Nephron (organoid): ENCODE measurements at regions not wholly inside any gene's neighbourhood (a gene's known extent, or its start where the extent isn't known, plus 50 kb on each side); places are given as distances from the start of the nearest gene placed in this dataset.

ENCODE experiments used
- H3K27ac Mint-ChIP-seq, 3 experiments: 2 replicates each; pipeline ENCODE4 v1.8.0; 2020; ENCODE audit warnings: mixed read lengths in 3 of 3, mild to moderate bottlenecking in 2 of 3, moderate library complexity in 1 of 3
- H3K27me3 Mint-ChIP-seq: 2 replicates; pipeline ENCODE4 v1.8.0; 2021; ENCODE audit warnings: low read depth, mild to moderate bottlenecking, moderate library complexity, mixed read lengths
- H3K36me3 Mint-ChIP-seq: 2 replicates; pipeline ENCODE4 v1.8.0; 2020; ENCODE audit warnings: low read depth, mixed read lengths
- H3K4me1 Mint-ChIP-seq: 2 replicates; pipeline ENCODE4 v1.8.0; 2020; ENCODE audit warnings: mixed read lengths
- H3K4me3 Mint-ChIP-seq, 3 experiments: 2 replicates each; pipeline ENCODE4 v1.8.0; 2020; ENCODE audit warnings: mild to moderate bottlenecking in 3 of 3, mixed read lengths in 3 of 3, moderate library complexity in 2 of 3
- H3K9me3 Mint-ChIP-seq: 2 replicates; pipeline ENCODE4 v1.8.0; 2020; ENCODE audit warnings: mixed read lengths
- TF ChIP-seq, protein P1 (sequence below), 3 experiments: fragments of 200-600 bp; sonication (generic); IDR thresholded peaks; one replicate each; pipeline ENCODE4 v1.5.0; 2021; ENCODE audit warnings: antibody characterized with exemption in 3 of 3; ENCODE audit not compliant: unreplicated experiment in 3 of 3

DNA sequence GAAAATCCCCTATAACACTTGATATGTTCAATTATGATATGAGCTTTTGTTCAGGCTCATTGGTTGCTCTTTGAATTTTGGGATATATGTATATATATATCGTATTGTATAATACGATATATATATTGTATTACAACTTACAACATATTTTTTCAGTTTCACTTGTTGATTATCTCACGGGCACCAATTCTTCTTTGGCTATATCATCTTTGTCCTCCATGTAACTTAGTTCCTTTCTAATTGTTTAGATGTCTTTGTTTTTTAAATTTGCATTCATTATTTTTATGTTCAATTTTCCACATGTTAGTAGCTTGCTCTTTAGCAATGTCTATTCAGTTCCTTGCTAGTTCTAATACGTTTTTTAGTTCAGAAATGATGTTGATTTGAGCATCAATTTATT is 150.0 kb downstream of the BACH1 start:
- Mint-ChIP-seq H3K27ac (no peak overlapping the region), H3K4me3 (no peak overlapping the region), H3K4me1 (no peaks in the 10 kb centered on the region), H3K9me3 (peaks cover 22% of the 10 kb centered on the region), H3K27me3 (no peaks in the 10 kb centered on the region), H3K36me3 (peaks cover 18% of the 10 kb centered on the region)
- TF ChIP-seq, protein P1, sequence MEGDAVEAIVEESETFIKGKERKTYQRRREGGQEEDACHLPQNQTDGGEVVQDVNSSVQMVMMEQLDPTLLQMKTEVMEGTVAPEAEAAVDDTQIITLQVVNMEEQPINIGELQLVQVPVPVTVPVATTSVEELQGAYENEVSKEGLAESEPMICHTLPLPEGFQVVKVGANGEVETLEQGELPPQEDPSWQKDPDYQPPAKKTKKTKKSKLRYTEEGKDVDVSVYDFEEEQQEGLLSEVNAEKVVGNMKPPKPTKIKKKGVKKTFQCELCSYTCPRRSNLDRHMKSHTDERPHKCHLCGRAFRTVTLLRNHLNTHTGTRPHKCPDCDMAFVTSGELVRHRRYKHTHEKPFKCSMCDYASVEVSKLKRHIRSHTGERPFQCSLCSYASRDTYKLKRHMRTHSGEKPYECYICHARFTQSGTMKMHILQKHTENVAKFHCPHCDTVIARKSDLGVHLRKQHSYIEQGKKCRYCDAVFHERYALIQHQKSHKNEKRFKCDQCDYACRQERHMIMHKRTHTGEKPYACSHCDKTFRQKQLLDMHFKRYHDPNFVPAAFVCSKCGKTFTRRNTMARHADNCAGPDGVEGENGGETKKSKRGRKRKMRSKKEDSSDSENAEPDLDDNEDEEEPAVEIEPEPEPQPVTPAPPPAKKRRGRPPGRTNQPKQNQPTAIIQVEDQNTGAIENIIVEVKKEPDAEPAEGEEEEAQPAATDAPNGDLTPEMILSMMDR (IDR thresholded peaks at IDR 0.05; ENCODE audit: unreplicated experiment in 3 of 3) = no peak

DNA sequence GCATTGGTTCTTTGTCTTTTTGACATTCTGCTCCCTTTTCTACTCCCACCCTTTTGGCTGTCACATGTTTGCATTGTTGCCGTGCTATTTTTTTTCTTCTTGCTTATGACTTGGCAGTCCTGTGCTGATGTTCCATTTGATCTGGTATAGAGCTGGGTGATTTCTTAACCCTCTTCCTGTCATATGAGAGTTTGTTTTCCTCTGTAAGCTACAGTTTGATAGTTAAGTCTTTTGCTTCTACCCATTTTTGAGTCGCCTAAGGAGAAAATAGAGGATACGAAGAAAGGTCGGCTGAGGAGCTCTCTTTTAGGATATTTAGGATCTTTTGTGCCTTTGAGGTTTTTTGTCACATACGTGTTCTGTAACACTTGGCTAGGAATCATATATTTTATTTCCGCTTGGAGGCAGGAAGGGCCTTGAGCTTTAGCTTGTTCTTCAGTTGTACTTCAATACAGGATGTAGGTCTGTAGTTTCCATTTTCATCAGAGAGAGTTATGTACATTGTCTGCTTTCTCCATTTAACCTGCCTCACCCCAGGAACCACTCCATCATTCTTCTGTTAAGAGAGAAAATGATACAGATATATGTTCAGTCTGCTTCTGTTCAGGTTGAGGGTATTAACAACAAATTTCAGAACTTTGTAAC is 150.7 kb downstream of the BACH1 start:
- Mint-ChIP-seq H3K27ac (no peak overlapping the region), H3K4me3 (no peak overlapping the region), H3K9me3 (peaks cover 22% of the 10 kb centered on the region), H3K4me1 (no peaks in the 10 kb centered on the region), H3K36me3 (peaks cover 18% of the 10 kb centered on the region), H3K27me3 (no peaks in the 10 kb centered on the region)
- TF ChIP-seq, protein P1 (IDR thresholded peaks at IDR 0.05; ENCODE audit: unreplicated experiment in 3 of 3) = no peak

DNA sequence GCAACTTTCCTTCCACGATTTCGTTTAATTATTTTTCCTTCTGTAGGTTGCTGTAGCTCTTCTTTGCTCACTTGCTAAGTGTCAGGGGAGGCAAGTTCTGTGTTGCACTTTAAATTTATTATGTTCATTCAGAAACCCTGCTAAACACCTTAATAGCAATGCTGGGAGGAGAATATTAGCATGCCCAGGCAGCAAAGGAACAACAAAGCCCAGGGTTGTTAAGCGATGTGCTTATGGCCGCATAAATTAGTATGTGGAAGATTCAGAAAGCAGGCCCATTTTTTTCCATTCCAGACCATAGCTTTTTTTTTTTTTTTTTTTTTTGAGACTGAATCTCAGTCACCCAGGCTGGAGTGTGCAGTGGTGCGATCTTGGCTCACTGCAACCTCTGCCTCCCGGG is 151.3 kb downstream of the BACH1 start:
- Mint-ChIP-seq H3K27me3 (no peaks in the 10 kb centered on the region), H3K36me3 (peaks cover 18% of the 10 kb centered on the region), H3K9me3 (peaks cover 22% of the 10 kb centered on the region), H3K27ac (no peak overlapping the region), H3K4me1 (no peaks in the 10 kb centered on the region), H3K4me3 (no peak overlapping the region)
- TF ChIP-seq, protein P1 (IDR thresholded peaks at IDR 0.05; ENCODE audit: unreplicated experiment in 3 of 3) = no peak

DNA sequence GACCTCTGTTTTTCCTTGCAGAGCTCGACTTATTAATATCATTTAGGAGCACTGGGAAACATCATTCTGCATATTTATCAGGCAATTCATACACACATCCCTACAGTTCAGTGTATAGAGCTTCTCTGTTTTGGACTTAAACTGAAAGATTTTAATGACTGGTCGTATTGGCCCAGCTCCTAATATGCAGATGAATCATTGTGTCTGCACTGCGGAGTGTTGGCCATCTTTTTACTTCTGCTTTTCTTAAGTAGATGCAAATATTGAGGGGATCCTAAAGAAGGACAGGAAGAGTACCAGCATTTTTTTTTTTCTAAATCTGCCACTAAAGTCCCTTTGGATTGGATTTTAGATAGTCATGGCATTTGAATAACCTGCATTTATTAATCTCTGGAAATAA is 154.8 kb downstream of the BACH1 start:
- peaks cover 17% of the 10 kb centered on the region for H3K9me3 Mint-ChIP-seq
- no peak overlapping the region for H3K4me3 Mint-ChIP-seq
- TF ChIP-seq, protein P1 (IDR thresholded peaks at IDR 0.05; ENCODE audit: unreplicated experiment in 3 of 3) = no peak
- peaks cover 15% of the 10 kb centered on the region for H3K36me3 Mint-ChIP-seq
- H3K4me1 Mint-ChIP-seq = no peaks in the 10 kb centered on the region
- H3K27ac Mint-ChIP-seq = no peak overlapping the region
- H3K27me3 Mint-ChIP-seq = no peaks in the 10 kb centered on the region

DNA sequence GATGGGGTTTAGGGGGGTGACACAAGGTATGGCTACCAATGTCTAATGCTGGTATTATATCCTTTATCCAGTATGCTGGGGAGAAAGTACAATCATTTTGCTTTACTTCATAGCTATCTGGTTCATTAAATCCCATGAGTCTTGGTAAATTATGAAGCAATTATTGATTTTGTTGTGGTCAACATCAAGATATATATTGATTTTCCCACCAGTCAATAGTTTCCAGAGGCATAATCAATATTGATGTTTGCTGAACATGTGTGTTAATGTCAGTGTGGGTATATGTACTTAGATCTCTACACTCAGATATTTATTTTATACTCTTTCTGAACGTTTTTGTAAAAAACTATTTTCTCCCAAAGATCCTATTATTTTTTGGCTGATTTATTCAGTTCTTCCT is 155.5 kb downstream of the BACH1 start:
- Mint-ChIP-seq H3K27me3 (no peaks in the 10 kb centered on the region), H3K27ac (no peak overlapping the region), H3K9me3 (peaks cover 11% of the 10 kb centered on the region), H3K4me1 (no peaks in the 10 kb centered on the region), H3K4me3 (no peak overlapping the region), H3K36me3 (peaks cover 8% of the 10 kb centered on the region)
- TF ChIP-seq, protein P1 (IDR thresholded peaks at IDR 0.05; ENCODE audit: unreplicated experiment in 3 of 3) = no peak

DNA sequence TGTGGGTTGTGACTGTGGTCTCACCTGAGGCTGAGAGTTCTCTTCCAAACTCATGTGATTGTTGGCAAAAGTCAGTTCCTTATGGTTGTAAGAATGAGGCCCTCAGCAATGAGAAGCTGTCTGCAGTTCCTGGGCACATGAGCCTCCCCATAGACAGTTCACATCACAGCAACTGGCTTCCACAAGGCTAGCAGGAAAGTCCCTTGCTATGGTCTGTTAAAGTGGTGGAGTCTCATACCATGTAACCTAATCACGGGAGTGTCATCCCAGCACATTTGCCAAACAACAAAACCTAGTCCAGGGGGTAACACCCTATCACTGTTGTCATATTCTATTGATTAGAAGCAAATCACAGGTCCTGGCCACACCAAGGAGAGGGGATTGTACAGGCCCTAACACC is 163.8 kb downstream of the BACH1 start:
- Mint-ChIP-seq H3K9me3 (peaks cover 3% of the 10 kb centered on the region), H3K27ac (no peak overlapping the region), H3K36me3 (peaks cover 39% of the 10 kb centered on the region), H3K4me3 (no peak overlapping the region), H3K4me1 (no peaks in the 10 kb centered on the region), H3K27me3 (no peaks in the 10 kb centered on the region)
- TF ChIP-seq, protein P1 (IDR thresholded peaks at IDR 0.05; ENCODE audit: unreplicated experiment in 3 of 3) = no peak
